ENCODE measurements at regions not wholly inside any gene's neighbourhood (a gene's known extent, or its start where the extent isn't known, plus 50 kb on each side); places are given as distances from the start of the nearest gene placed in this dataset.

DNA sequence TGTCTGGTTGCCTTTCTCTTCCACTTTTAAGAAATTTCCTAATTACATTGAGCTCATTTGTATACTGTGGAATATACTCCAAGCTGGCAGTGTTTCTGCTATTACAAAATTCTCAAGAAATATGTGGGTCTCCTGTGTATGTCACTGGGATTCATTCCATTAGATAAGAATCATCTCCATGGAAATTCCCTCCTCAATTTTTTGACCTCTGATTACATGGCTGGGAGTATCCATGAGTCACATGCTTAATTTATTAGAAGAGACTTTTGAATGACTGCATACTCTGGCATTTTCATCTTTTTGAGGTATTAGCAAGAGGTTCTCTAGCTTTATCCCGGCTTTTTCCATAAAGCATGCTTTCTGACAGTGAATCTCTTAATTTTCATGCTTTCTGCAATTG, 665.5 kb upstream of the CNTNAP5 start:
- no peak for DNase-seq
- ATAC-seq: no peak
- H3K4me1 Mint-ChIP-seq (ENCODE audit: low read depth): no peaks in the 10 kb centered on the region
- H3K36me3 Mint-ChIP-seq (ENCODE audit: low read depth): no peaks in the 10 kb centered on the region
- CTCF ChIA-PET: no interaction called here
- H3K27me3 Mint-ChIP-seq (ENCODE audit: low read depth): no peaks in the 10 kb centered on the region
- POLR2A ChIA-PET: no interaction called here
- H3K4me3 Mint-ChIP-seq: no peak overlapping the region
- H3K27ac Mint-ChIP-seq: no peak overlapping the region
- peaks cover 12% of the 10 kb centered on the region for H3K9me3 Mint-ChIP-seq (ENCODE audit: insufficient read depth)

- Mint-ChIP-seq H3K4me3 (no peak overlapping the region), H3K9me3 (ENCODE audit: insufficient read depth) (peaks cover 7% of the 10 kb centered on the region), H3K36me3 (ENCODE audit: low read depth) (no peaks in the 10 kb centered on the region), H3K4me1 (ENCODE audit: low read depth) (no peaks in the 10 kb centered on the region), H3K27me3 (ENCODE audit: low read depth) (no peaks in the 10 kb centered on the region), H3K27ac (no peak overlapping the region)
- POLR2A ChIA-PET: no interaction called here
- ATAC-seq (no peak), DNase-seq (no peak)
- CTCF ChIA-PET: no interaction called here
Observed at GRCh38 chr2:123362671-123363440, 662.2 kb upstream of the CNTNAP5 start.

DNA sequence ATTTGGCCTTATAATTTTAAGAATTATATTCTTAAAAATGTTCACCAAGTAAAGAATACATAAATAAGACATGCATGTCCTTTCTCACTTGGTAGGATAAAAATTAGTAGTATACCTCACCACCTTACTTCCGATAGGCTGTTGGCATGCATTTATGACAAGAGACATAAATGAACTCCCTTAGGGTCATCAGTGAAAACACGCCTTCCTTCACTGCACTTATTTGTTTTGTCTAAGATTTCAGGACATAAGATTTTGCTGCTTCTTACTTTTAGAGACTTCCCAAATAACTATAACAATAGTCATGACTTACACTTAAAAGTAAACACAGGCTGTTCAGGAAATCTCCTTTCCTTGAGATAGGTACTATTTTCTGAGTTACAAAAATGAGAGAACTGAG, 661.3 kb upstream of the CNTNAP5 start:
- peaks cover 4% of the 10 kb centered on the region for H3K9me3 Mint-ChIP-seq (ENCODE audit: insufficient read depth)
- H3K4me3 Mint-ChIP-seq: no peak overlapping the region
- DNase-seq (no peak), ATAC-seq (no peak)
- ChIA-PET CTCF (no interaction called here), POLR2A (no interaction called here)
- no peaks in the 10 kb centered on the region for H3K36me3 Mint-ChIP-seq (ENCODE audit: low read depth)
- H3K27ac Mint-ChIP-seq: no peak overlapping the region
- no peaks in the 10 kb centered on the region for H3K4me1 Mint-ChIP-seq (ENCODE audit: low read depth)
- no peaks in the 10 kb centered on the region for H3K27me3 Mint-ChIP-seq (ENCODE audit: low read depth)

DNA sequence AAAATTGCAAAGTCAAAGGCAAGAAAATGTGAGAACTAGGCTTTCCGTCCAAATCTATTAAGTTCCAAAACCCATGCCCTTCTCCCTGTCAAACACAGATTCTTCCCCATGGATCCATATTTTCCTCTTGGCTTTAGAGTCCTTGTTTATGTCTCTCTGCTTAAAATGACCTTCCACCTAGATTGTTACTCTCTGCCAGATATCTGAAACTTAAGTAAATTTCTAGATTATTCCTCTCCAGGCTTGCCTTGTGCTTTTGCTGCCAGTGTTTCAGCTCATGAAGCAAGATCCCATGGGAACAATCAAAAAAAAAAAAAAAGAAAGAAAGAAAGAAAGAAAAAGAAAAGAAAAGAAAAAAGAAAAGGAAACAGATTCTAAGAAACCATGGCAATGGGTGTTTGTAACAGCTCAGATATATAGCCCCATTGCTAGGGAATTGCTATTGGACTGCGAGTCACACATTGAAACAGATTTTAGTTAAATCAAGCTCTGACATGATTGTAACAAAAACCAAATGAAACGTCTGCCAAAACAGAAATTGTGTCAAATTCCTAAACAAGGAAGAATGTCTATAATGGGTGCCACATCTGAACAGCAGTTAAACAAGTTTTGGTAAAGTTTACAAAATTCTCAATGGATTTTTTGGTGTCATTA, 660.7 kb upstream of the CNTNAP5 start:
- Mint-ChIP-seq H3K36me3 (ENCODE audit: low read depth) (no peaks in the 10 kb centered on the region), H3K27ac (no peak overlapping the region), H3K4me3 (no peak overlapping the region), H3K27me3 (ENCODE audit: low read depth) (no peaks in the 10 kb centered on the region), H3K4me1 (ENCODE audit: low read depth) (no peaks in the 10 kb centered on the region), H3K9me3 (ENCODE audit: insufficient read depth) (peaks cover 3% of the 10 kb centered on the region)
- no peak for ATAC-seq
- no peak for DNase-seq
- ChIA-PET CTCF (no interaction called here), POLR2A (no interaction called here)

DNA sequence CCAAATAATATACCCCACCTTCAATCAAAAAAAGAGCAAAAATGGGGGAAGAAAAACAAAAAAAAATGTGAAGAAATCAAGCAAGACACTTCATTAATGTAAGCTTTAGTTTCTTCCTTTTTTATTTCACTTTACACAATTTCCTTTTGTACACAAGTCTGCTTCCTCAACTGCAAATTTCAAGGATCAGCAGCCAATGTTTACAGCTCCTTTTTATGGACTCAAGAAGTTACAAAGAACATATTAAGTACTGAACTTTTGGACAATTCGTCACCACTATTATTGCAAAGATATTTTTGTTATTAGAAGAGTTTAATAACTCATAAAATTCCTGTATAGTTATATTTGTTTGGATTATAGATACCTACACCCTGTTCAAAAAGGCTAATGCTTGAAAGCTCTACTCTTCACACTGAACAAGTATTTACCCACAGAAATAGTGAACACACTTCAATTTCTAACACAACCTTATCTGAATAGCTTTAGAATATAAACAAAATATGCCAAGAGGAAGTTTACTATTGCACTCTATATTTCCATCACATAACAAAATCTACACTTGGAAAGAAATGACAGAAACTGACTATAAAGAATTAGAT, 658.7 kb upstream of the CNTNAP5 start:
- H3K4me3 Mint-ChIP-seq: no peak overlapping the region
- ChIA-PET POLR2A (no interaction called here), CTCF (no interaction called here)
- H3K4me1 Mint-ChIP-seq (ENCODE audit: low read depth): no peaks in the 10 kb centered on the region
- H3K36me3 Mint-ChIP-seq (ENCODE audit: low read depth): no peaks in the 10 kb centered on the region
- no peak overlapping the region for H3K27ac Mint-ChIP-seq
- no peaks in the 10 kb centered on the region for H3K9me3 Mint-ChIP-seq (ENCODE audit: insufficient read depth)
- no peaks in the 10 kb centered on the region for H3K27me3 Mint-ChIP-seq (ENCODE audit: low read depth)
- ATAC-seq: no peak
- DNase-seq: no peak

GRCh38 chr2:123370186-123370585, 654.9 kb upstream of the CNTNAP5 start:
- ChIA-PET CTCF (no interaction called here), POLR2A (no interaction called here)
- no peaks in the 10 kb centered on the region for H3K27me3 Mint-ChIP-seq (ENCODE audit: low read depth)
- H3K36me3 Mint-ChIP-seq (ENCODE audit: low read depth): no peaks in the 10 kb centered on the region
- no peak overlapping the region for H3K4me3 Mint-ChIP-seq
- no peak for DNase-seq
- H3K27ac Mint-ChIP-seq: no peak overlapping the region
- peaks cover 5% of the 10 kb centered on the region for H3K9me3 Mint-ChIP-seq (ENCODE audit: insufficient read depth)
- ATAC-seq: no peak
- H3K4me1 Mint-ChIP-seq (ENCODE audit: low read depth): no peaks in the 10 kb centered on the region

- DNase-seq (no peak), ATAC-seq (no peak)
- Mint-ChIP-seq H3K27me3 (ENCODE audit: low read depth) (no peaks in the 10 kb centered on the region), H3K27ac (no peak overlapping the region), H3K4me3 (no peak overlapping the region), H3K9me3 (ENCODE audit: insufficient read depth) (peaks cover 6% of the 10 kb centered on the region), H3K4me1 (ENCODE audit: low read depth) (no peaks in the 10 kb centered on the region), H3K36me3 (ENCODE audit: low read depth) (no peaks in the 10 kb centered on the region)
- CTCF ChIA-PET: no interaction called here
- POLR2A ChIA-PET: no interaction called here
Observed at GRCh38 chr2:123371535-123371934, 653.6 kb upstream of the CNTNAP5 start.

- POLR2A ChIA-PET: no interaction called here
- Mint-ChIP-seq H3K4me1 (ENCODE audit: low read depth) (no peaks in the 10 kb centered on the region), H3K4me3 (no peak overlapping the region), H3K27ac (no peak overlapping the region), H3K9me3 (ENCODE audit: insufficient read depth) (peaks cover 27% of the 10 kb centered on the region), H3K27me3 (ENCODE audit: low read depth) (no peaks in the 10 kb centered on the region), H3K36me3 (ENCODE audit: low read depth) (no peaks in the 10 kb centered on the region)
- DNase-seq (no peak), ATAC-seq (no peak)
- CTCF ChIA-PET: no interaction called here
Observed at GRCh38 chr2:123380370-123380935, 644.6 kb upstream of the CNTNAP5 start.

GRCh38 chr2:123415678-123416077, 609.4 kb upstream of the CNTNAP5 start:
- Mint-ChIP-seq H3K9me3 (ENCODE audit: insufficient read depth) (no peaks in the 10 kb centered on the region), H3K4me3 (no peak overlapping the region), H3K27ac (no peak overlapping the region), H3K36me3 (ENCODE audit: low read depth) (no peaks in the 10 kb centered on the region), H3K4me1 (ENCODE audit: low read depth) (no peaks in the 10 kb centered on the region), H3K27me3 (ENCODE audit: low read depth) (no peaks in the 10 kb centered on the region)
- ChIA-PET POLR2A (no interaction called here), CTCF (no interaction called here)
- ATAC-seq (no peak), DNase-seq (no peak)

DNA sequence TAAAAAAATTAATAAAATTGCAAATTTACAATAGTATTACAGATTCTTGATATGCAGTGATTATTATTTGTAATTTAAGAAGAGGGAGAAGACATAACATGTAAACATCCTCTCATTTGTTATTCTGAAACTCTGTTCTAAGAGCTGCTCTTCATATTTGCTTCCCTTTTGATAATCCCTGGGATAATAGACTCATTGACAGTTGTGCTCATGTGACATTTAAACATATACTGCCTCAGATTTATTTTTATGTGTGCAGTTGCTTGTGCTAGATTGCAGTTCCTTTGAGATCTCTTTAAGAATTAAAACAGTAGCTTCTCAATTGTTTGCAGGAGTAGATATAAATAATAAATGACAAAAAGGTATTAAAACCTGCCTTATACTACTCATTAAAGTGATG, 605.1 kb upstream of the CNTNAP5 start:
- CTCF ChIA-PET: no interaction called here
- POLR2A ChIA-PET: no interaction called here
- H3K27me3 Mint-ChIP-seq (ENCODE audit: low read depth): no peaks in the 10 kb centered on the region
- H3K36me3 Mint-ChIP-seq (ENCODE audit: low read depth): no peaks in the 10 kb centered on the region
- DNase-seq (no peak), ATAC-seq (no peak)
- no peaks in the 10 kb centered on the region for H3K4me1 Mint-ChIP-seq (ENCODE audit: low read depth)
- H3K9me3 Mint-ChIP-seq (ENCODE audit: insufficient read depth): peaks cover 4% of the 10 kb centered on the region
- H3K27ac Mint-ChIP-seq: no peak overlapping the region
- H3K4me3 Mint-ChIP-seq: no peak overlapping the region

DNA sequence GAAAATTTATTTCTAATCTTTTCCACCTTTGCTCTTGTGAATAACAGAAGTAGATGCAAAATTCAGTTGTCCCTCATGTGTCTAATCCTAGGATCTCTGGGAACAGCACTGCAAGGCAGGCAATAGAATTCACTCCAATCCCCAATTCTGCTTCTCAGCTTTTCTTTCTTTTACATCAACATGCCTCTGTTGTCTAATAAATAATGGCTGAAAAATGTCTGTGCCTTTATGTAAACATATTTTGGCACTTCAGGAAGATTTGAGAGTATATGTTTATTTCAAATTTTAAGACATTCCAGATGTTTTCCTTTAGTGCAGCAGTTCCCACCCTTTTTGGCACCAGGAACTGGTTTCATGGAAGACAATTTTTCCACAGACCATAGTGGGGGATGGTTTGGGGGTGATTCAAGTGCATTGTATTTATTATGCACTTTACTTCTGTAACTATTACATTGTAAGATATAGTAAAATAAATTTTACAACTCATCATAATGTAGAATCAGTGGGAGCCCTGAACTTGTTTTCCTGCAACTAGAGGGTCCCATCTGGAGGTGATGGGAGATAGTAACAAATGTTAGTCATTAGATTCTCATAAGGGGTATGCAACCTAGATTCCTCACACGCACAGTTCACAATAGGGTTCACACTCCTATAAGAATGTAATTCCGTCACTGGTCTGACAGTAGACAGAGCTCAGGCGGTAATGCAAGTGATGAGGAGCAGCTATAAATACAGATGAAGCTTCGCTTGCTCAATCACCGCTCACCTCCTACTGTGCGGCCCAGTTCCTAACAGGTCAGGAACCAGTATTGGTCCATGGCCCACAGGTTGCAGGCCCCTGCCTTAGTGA, 590.3 kb upstream of the CNTNAP5 start:
- Mint-ChIP-seq H3K4me1 (ENCODE audit: low read depth) (no peaks in the 10 kb centered on the region), H3K4me3 (no peak overlapping the region), H3K9me3 (ENCODE audit: insufficient read depth) (peaks cover 9% of the 10 kb centered on the region), H3K27ac (no peak overlapping the region), H3K27me3 (ENCODE audit: low read depth) (no peaks in the 10 kb centered on the region), H3K36me3 (ENCODE audit: low read depth) (no peaks in the 10 kb centered on the region)
- ChIA-PET POLR2A (no interaction called here), CTCF (no interaction called here)
- DNase-seq (no peak), ATAC-seq (no peak)

DNA sequence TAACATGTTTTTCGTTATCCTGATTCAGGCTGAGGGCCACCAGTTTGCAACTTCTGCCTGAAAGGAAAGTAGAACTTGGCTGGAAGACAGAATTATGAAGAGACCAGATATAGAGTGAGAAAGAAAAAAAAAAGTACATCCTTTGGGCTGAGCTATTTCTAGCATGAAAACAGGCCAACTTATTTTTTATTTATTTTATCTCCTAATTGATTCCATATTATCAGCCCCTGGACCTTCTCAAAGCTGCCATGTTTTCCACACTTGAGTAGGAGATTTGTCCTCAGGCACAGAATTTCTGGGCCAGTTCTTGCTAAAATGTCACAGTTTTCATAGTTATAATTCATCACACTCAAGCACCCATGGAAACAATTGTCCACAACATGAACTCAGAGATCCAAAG, 586.8 kb upstream of the CNTNAP5 start:
- Mint-ChIP-seq H3K36me3 (ENCODE audit: low read depth) (no peaks in the 10 kb centered on the region), H3K27ac (no peak overlapping the region), H3K9me3 (ENCODE audit: insufficient read depth) (peaks cover 7% of the 10 kb centered on the region), H3K4me3 (no peak overlapping the region), H3K4me1 (ENCODE audit: low read depth) (no peaks in the 10 kb centered on the region), H3K27me3 (ENCODE audit: low read depth) (no peaks in the 10 kb centered on the region)
- DNase-seq (no peak), ATAC-seq (no peak)
- ChIA-PET POLR2A (no interaction called here), CTCF (no interaction called here)

All from activated CD8-positive, alpha-beta T cell treated with anti-CD3 and anti-CD28 coated beads, Interleukin-2, amount 10 ng/mL, durations not matched to agents 7 days and 5 days (primary cell).